ENCODE measurements at regions not wholly inside any gene's neighbourhood (a gene's known extent, or its start where the extent isn't known, plus 50 kb on each side); places are given as distances from the start of the nearest gene placed in this dataset.

- Histone ChIP-seq H3K27me3 (ENCODE audit: control insufficient read depth, insufficient read depth, low read length) (no peaks in the 10 kb centered on the region), H3K4me3 (ENCODE audit: insufficient read depth, low read depth, low read length) (no peak overlapping the region), H3K36me3 (replicated peaks; ENCODE audit: control insufficient read depth, insufficient read depth, low read length) (no peaks in the 10 kb centered on the region)
- no peak for DNase-seq
Observed at GRCh38 chr21:38989745-38990423, 184.2 kb downstream of the ETS2 start.

GRCh38 chr21:38989379-38989744 is 183.6 kb downstream of the ETS2 start:
- DNase-seq, result no peak
- Histone ChIP-seq H3K27me3 (ENCODE audit: control insufficient read depth, insufficient read depth, low read length) (no peaks in the 10 kb centered on the region), H3K36me3 (replicated peaks; ENCODE audit: control insufficient read depth, insufficient read depth, low read length) (no peaks in the 10 kb centered on the region), H3K4me3 (ENCODE audit: insufficient read depth, low read depth, low read length) (no peak overlapping the region)

DNA sequence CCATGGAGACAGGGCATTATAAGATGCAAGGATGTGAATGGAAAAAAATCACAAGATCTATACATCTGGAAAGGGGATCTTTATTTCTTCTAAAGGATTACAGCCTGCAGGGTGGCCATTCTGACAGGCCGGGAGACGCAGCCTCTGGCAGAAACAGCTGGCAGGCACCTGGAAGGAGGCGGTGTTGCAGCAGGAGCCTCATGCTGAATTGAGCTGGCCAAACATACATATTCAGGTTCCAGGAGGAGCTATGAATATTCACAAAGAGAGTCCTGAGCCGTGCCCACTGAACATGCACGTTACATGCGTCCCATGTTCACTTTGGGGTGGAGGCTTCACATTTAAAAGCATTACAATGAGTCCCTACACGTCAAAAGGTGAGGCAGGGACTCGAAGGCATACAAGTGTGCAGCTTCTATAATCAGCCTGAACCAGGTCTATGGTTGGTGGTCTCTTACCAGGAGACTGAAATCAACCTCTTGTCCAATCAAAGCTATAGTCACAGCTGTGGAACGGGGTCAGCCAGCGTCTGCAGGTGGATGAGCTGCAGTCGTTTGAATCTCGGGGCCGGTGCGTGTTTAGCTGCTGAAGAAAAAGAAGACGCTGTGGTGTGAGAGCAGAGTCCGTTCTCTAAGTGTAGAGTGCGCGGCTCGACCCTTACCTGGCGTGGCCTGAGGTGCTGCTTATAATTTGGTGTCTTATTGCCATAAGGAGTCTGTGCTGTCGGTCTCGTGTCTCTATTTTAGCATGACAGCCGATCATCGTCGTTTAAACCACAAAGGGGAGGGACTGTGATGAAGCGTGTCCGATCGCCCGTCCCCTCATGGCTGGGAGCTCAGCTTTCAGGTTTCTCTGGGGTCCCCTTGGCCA is 183.0 kb downstream of the ETS2 start:
- H3K36me3 ChIP-seq (replicated peaks; ENCODE audit: control insufficient read depth, insufficient read depth, low read length), result no peaks in the 10 kb centered on the region
- H3K27me3 ChIP-seq (ENCODE audit: control insufficient read depth, insufficient read depth, low read length), result no peaks in the 10 kb centered on the region
- no peak for DNase-seq
- no peak overlapping the region for H3K4me3 ChIP-seq (ENCODE audit: insufficient read depth, low read depth, low read length)

GRCh38 chr21:38987633-38988508 is 182.1 kb downstream of the ETS2 start:
- no peak for DNase-seq
- Histone ChIP-seq H3K4me3 (ENCODE audit: insufficient read depth, low read depth, low read length) (no peak overlapping the region), H3K36me3 (replicated peaks; ENCODE audit: control insufficient read depth, insufficient read depth, low read length) (no peaks in the 10 kb centered on the region), H3K27me3 (ENCODE audit: control insufficient read depth, insufficient read depth, low read length) (no peaks in the 10 kb centered on the region)

DNA sequence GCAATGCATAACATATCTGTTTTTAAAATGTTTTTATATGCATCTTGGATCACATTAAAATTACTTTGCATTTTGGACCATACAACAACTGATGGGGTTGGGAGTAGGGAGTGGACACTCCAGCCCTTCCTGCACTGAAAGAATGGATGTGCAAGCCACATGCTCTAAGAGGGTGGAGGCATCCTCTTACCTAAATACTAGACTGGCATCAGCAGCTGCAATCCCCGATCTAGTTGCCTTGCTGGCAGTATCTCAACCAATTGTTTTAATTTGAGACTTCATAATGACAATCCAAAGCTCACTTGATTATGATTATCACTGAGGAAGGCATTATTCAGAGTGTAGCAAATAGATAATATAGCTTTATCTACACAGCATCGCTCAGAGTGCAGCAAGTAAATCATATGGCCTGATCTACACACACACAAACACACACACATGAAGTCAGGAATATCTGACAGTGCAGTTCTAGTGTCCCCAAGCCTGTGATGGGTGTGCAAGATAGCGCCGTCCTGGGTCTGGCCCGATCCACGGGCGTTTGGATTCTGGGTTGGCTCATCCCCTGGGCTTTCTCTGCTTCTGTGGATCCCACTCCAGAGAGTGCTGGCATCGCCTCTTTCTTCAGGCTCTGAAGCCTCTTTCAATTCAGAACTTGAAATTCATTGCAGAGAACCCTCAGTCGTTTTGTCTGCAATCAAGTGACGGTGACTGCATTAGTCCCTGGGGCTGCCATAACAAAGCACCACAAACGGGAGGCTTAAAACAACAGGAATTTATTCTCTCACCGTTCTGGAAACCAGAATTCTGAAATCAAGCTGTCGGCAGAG is 181.3 kb downstream of the ETS2 start:
- H3K4me3 ChIP-seq (ENCODE audit: insufficient read depth, low read depth, low read length), result no peak overlapping the region
- no peaks in the 10 kb centered on the region for H3K27me3 ChIP-seq (ENCODE audit: control insufficient read depth, insufficient read depth, low read length)
- H3K36me3 ChIP-seq (replicated peaks; ENCODE audit: control insufficient read depth, insufficient read depth, low read length), result no peaks in the 10 kb centered on the region
- no peak for DNase-seq

- no peak for DNase-seq
Observed at GRCh38 chr21:38986406-38986805, 180.7 kb downstream of the ETS2 start.

DNA sequence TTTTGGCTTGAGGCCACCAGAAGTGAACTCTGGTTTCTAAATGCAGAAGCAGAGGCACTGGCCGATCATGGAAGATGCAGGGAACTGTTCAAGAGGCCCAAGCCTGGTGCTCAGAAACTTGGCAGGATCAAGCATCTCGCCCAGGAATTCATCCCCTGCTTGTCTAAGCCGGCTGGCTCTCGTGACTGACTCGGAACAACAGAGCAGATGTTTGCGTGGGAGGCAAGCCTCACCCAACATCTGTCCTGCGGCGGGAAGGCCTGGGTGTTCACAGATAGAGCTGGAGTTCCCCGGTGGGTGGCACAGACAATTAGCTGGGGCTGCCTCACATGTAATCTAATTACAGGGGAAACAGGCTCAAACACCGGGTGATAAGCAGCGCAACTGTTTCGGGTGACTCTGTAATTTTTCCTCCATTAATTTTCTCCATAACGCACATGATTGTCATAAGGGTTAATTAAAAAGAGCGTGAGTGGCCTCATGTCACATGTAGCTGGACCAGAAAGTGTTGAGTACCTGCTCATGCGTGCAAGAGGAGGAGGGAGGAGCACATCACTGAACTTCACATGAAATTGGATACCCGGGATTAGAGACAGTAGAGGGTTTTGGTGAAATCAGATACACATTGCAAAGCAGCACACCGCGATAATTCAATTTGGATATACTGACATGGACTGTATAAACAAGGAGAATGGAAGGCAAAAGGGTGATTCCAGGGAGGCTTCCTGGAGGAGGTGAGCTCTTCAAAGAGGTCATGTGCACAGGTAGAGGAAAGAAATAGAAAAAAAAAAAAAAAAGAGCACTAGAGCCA is 180.0 kb downstream of the ETS2 start:
- Histone ChIP-seq H3K4me3 (ENCODE audit: insufficient read depth, low read depth, low read length) (no peak overlapping the region), H3K36me3 (replicated peaks; ENCODE audit: control insufficient read depth, insufficient read depth, low read length) (no peaks in the 10 kb centered on the region), H3K27me3 (ENCODE audit: control insufficient read depth, insufficient read depth, low read length) (no peaks in the 10 kb centered on the region)
- DNase-seq, result no peak

More at GRCh38 chr21:38986406-38986805, 180.7 kb downstream of the ETS2 start:
- Histone ChIP-seq H3K4me3 (ENCODE audit: insufficient read depth, low read depth, low read length) (no peak overlapping the region), H3K27me3 (ENCODE audit: control insufficient read depth, insufficient read depth, low read length) (no peaks in the 10 kb centered on the region), H3K36me3 (replicated peaks; ENCODE audit: control insufficient read depth, insufficient read depth, low read length) (no peaks in the 10 kb centered on the region)

- no peak overlapping the region for H3K4me3 ChIP-seq (ENCODE audit: insufficient read depth, low read depth, low read length)
- H3K36me3 ChIP-seq (replicated peaks; ENCODE audit: control insufficient read depth, insufficient read depth, low read length), result no peaks in the 10 kb centered on the region
- DNase-seq, result no peak
- no peaks in the 10 kb centered on the region for H3K27me3 ChIP-seq (ENCODE audit: control insufficient read depth, insufficient read depth, low read length)
Observed at GRCh38 chr21:38984982-38985567, 179.3 kb downstream of the ETS2 start.

GRCh38 chr21:38984568-38984967 is 178.8 kb downstream of the ETS2 start:
- no peak overlapping the region for H3K4me3 ChIP-seq (ENCODE audit: insufficient read depth, low read depth, low read length)
- DNase-seq, result no peak
- no peaks in the 10 kb centered on the region for H3K27me3 ChIP-seq (ENCODE audit: control insufficient read depth, insufficient read depth, low read length)
- no peaks in the 10 kb centered on the region for H3K36me3 ChIP-seq (replicated peaks; ENCODE audit: control insufficient read depth, insufficient read depth, low read length)

- Histone ChIP-seq H3K36me3 (replicated peaks; ENCODE audit: control insufficient read depth, insufficient read depth, low read length) (no peaks in the 10 kb centered on the region), H3K27me3 (ENCODE audit: control insufficient read depth, insufficient read depth, low read length) (no peaks in the 10 kb centered on the region), H3K4me3 (ENCODE audit: insufficient read depth, low read depth, low read length) (no peak overlapping the region)
- no peak for DNase-seq
Observed at GRCh38 chr21:38983560-38983959, 177.8 kb downstream of the ETS2 start.

GRCh38 chr21:38982804-38983203 is 177.1 kb downstream of the ETS2 start:
- H3K27me3 ChIP-seq (ENCODE audit: control insufficient read depth, insufficient read depth, low read length), result no peaks in the 10 kb centered on the region
- DNase-seq, result no peak
- no peaks in the 10 kb centered on the region for H3K36me3 ChIP-seq (replicated peaks; ENCODE audit: control insufficient read depth, insufficient read depth, low read length)
- no peak overlapping the region for H3K4me3 ChIP-seq (ENCODE audit: insufficient read depth, low read depth, low read length)

GRCh38 chr21:38982096-38982495 is 176.4 kb downstream of the ETS2 start:
- Histone ChIP-seq H3K36me3 (replicated peaks; ENCODE audit: control insufficient read depth, insufficient read depth, low read length) (no peaks in the 10 kb centered on the region), H3K4me3 (ENCODE audit: insufficient read depth, low read depth, low read length) (no peak overlapping the region), H3K27me3 (ENCODE audit: control insufficient read depth, insufficient read depth, low read length) (no peaks in the 10 kb centered on the region)
- peak; percentile 82 for DNase-seq

All from H7 (cell line).